BJ (cell line): ENCODE measurements at regions not wholly inside any gene's neighbourhood (a gene's known extent, or its start where the extent isn't known, plus 50 kb on each side); places are given as distances from the start of the nearest gene placed in this dataset.
"Not testable (repeated sequence)": the region's sequence is repeated elsewhere in the genome, so short reads cannot be mapped to it uniquely, and the experiment has no call there.

ENCODE experiments used
- CTCF ChIA-PET: fragments of 350-600 bp; formaldehyde crosslinking; extraction: SDS; loops from one replicate; lab custom pipeline; 2021; ENCODE audit warnings: antibody characterized with exemption, inconsistent platforms; lab: Yijun Ruan, JAX
- POLR2A ChIA-PET: fragments of 300-600 bp; sonication (Branson Sonifier 250); formaldehyde crosslinking; extraction: SDS; loops from one replicate; lab custom pipeline; 2021; ENCODE audit warnings: antibody characterized with exemption; lab: Charles Lee
- DNase-seq: peaks from one replicate; pipeline ENCODE4 v3.0.0-alpha.2; 2011; ENCODE audit warnings: low read depth
- H3K27me3 ChIP-seq: 2 replicates; pipeline ENCODE4 v1.6.0; 2011; ENCODE audit warnings: low read length; ENCODE audit not compliant: control insufficient read depth, insufficient read depth
- H3K36me3 ChIP-seq: 2 replicates; pipeline ENCODE4 v1.5.1; 2011; ENCODE audit warnings: low read length; ENCODE audit not compliant: control insufficient read depth, insufficient read depth
- H3K4me3 ChIP-seq: 2 replicates; pipeline ENCODE4 v1.5.1; 2011; ENCODE audit warnings: low read depth, mild to moderate bottlenecking, control low read depth, low read length
- TF ChIP-seq, protein P1 (sequence below): IDR thresholded peaks from 2 replicates; pipeline ENCODE4 v1.5.1; 2011; ENCODE audit warnings: low read depth, mild to moderate bottlenecking, control low read depth, inconsistent platforms, low read length, moderate library complexity; ENCODE audit not compliant: insufficient read depth

DNA sequence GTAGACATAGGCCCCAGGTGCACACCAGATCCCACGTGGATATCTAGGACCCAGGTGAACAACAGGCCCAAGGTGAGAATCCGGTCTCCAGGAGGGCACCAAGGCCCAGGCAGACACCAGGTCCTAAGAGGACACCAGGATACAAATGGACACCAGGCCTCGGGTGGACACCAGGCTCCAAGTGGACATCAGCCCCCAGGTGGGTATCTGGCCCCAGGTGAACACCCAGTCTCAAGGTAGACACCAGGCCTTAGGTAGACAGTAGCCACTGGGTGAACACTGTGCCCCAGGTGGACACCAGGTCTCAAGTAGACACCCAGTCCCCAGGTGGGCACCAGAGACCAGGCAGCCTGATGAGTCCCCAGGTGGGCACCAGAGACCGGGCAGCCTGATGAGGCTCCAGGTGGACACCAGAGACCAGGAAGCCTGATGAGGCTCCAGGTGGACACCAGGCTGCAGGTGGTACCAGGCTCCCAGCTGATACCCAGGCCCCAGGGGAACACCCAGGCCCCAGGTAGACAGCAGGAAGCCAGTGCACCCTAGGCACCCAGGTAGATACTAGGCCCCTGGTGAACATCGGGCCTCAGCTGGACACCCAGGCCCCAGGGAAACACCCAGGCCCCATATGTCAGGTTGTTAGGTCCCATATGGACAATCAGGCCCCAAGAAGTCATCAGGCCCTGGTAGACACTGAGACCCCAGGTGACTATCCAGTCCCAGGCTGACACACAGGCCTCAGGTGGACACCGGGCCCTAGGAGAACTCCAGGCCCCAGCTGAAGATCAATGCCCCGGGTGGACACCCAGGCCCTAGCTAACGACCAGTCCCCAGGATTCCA, 55.1 kb upstream of the SEPTIN5 start:
- no peak for DNase-seq
- CTCF ChIA-PET: interaction anchor here (0.7 kb wide), 1 partner anchor 90 kb away, joined by 3 read pairs; no protein-coding TSS in a partner anchor
- H3K27me3 ChIP-seq: peaks cover 2% of the 10 kb centered on the region; the same call in 1 of the 2 replicates
- TF ChIP-seq, protein P1, sequence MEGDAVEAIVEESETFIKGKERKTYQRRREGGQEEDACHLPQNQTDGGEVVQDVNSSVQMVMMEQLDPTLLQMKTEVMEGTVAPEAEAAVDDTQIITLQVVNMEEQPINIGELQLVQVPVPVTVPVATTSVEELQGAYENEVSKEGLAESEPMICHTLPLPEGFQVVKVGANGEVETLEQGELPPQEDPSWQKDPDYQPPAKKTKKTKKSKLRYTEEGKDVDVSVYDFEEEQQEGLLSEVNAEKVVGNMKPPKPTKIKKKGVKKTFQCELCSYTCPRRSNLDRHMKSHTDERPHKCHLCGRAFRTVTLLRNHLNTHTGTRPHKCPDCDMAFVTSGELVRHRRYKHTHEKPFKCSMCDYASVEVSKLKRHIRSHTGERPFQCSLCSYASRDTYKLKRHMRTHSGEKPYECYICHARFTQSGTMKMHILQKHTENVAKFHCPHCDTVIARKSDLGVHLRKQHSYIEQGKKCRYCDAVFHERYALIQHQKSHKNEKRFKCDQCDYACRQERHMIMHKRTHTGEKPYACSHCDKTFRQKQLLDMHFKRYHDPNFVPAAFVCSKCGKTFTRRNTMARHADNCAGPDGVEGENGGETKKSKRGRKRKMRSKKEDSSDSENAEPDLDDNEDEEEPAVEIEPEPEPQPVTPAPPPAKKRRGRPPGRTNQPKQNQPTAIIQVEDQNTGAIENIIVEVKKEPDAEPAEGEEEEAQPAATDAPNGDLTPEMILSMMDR: no peak
- no peaks in the 10 kb centered on the region for H3K36me3 ChIP-seq
- POLR2A ChIA-PET: no interaction called here
- no peak overlapping the region for H3K4me3 ChIP-seq

DNA sequence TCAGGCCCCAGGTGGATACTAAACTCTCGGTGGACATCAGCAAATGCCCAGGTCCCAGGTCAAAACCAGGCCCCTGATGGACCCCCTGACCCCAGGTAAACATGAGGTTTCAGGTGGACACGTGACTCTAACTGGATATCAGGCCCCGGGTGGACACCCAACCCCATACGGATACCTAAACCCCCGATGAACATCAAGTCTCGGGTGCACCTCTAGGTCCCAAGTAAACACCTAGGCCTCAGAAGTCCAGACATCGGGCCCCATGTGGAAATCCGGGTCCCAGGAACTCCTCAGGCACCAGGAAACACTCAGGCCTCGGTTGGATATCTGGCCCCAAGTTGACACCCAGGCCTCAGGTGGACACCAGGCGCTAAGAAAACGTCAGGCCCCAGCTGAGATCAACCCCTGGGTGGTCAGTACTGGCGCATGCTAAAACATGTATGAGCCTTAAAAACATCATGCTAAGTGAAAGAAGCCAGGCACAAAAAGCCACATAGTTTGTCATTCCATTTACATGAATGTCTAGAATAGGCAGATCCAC, 54.4 kb upstream of the SEPTIN5 start:
- Histone ChIP-seq H3K27me3 (0 out of 2 replicates have a peak, but pooled peaks cover 2% of the 10 kb centered on the region), H3K36me3 (no peaks in the 10 kb centered on the region), H3K4me3 (no peak overlapping the region)
- ChIA-PET CTCF (interaction anchor here (0.7 to 1.1 kb wide), 2 partner anchors 91 to 481 kb away, joined by 3 read pairs; no protein-coding TSS in a partner anchor), POLR2A (no interaction called here)
- TF ChIP-seq, protein P1: no peak
- no peak for DNase-seq

DNA sequence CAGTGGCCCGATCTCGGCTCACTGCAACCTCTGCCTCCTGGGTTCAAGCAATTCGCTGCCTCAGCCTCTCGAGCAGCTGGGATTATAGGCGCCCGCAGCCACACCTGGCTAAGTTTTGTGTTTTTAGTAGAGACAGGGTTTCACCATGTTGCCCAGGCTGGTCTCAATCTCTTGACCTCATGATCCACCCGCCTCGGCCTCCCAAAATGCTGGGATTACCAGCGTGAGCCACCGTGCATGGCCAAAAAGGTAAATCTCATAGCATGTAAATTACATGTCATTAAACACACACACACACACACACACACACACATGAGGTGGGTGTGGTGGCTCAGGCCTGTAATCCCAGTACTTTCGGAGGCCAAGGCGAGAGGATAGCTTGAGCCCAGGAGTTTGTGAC, 53.7 kb upstream of the SEPTIN5 start:
- H3K4me3 ChIP-seq, DNase-seq, H3K27me3 ChIP-seq, POLR2A ChIA-PET, H3K36me3 ChIP-seq: not testable (repeated sequence)
- CTCF ChIA-PET: interaction anchor here (1.1 kb wide), 1 partner anchor 481 kb away, joined by 3 read pairs; no protein-coding TSS in a partner anchor

DNA sequence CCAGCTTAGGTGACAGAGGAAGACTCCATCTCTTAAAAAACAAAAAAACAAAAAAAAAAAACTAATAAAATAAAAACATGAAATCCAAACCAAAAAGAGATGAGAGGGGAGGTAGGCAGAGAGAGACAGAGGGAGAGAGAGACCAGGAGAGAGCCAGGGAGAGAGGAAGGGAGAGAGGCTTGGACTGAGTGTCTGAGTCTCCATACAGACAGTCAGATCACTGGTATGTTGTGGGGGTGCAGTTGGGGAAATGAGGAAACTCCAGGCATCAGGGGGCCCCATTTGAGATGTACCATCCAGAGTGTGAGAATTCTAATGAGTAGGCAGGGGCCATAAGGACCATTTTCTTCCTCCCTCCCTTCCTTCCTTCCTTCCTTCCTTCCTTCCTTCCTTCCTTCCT, 53.1 kb upstream of the SEPTIN5 start:
- H3K36me3 ChIP-seq: no peaks in the 10 kb centered on the region
- no peak for DNase-seq
- ChIA-PET CTCF (interaction anchor here (1.1 kb wide), 1 partner anchor 482 kb away, joined by 3 read pairs; no protein-coding TSS in a partner anchor), POLR2A (no interaction called here)
- no peaks in the 10 kb centered on the region for H3K27me3 ChIP-seq
- H3K4me3 ChIP-seq: no peak overlapping the region
- TF ChIP-seq, protein P1: no peak

DNA sequence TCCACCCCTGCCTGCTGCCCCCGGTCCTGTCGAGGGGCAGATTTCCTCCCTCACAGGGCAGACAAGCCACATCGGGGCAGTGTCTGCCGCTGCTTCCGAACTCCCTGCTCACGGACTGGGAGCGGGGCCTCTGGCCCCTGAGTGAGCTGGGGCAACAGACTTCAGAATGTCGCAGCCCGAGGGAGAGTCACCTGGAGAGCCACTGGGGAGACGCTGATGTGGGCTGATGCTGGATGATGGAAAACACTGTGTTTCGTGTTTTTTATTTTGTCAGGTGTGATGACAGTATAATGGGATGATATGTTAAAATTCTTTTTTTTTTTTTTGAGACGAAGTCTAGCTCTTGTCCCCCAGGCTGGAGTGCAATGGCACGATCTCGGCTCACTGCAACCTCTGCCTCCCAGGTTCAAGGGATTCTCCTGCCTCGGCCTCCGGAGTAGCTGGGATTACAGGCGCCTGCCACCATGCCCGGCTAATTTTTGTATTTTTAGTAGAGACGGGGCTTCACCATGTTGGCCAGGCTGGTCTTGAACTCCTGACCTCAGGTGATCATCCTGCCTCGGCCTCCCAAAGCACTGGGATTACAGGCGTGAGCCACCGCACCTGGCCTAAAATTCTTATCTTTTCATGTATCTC, 52.1 kb upstream of the SEPTIN5 start:
- H3K36me3 ChIP-seq, H3K27me3 ChIP-seq, H3K4me3 ChIP-seq, DNase-seq, POLR2A ChIA-PET: not testable (repeated sequence)
- CTCF ChIA-PET: interaction anchor here (0.9 to 8.5 kb wide), 2 partner anchors 8 to 17 kb away, joined by 3 to 62 read pairs; no protein-coding TSS in a partner anchor
